ENCODE measurements at regions not wholly inside any gene's neighbourhood (a gene's known extent, or its start where the extent isn't known, plus 50 kb on each side); places are given as distances from the start of the nearest gene placed in this dataset.

GRCh38 chr15:69916169-69916785 lies 181.4 kb downstream of the TLE3 start:
- Histone ChIP-seq H3K27me3 (no peaks in the 10 kb centered on the region), H3K4me3 (no peak overlapping the region), H3K27ac (no peak overlapping the region), H3K9me3 (no peaks in the 10 kb centered on the region), H3K4me1 (no peaks in the 10 kb centered on the region), H3K36me3 (no peaks in the 10 kb centered on the region)
- DNase-seq (ENCODE audit: low spot score in 2 of 2), result no peak
- TF ChIP-seq POLR2A (IDR thresholded peaks at IDR 0.05), result no peak
- no peak for TF ChIP-seq POLR2AphosphoS5 (IDR thresholded peaks at IDR 0.05)
- no peak for TF ChIP-seq CTCF (IDR thresholded peaks at IDR 0.05)
- intact Hi-C loops (cut with DNase I; ENCODE audit: low total_unique reads), result no loop called here

- Histone ChIP-seq H3K4me1 (no peaks in the 10 kb centered on the region), H3K27me3 (no peaks in the 10 kb centered on the region), H3K4me3 (no peak overlapping the region), H3K36me3 (no peaks in the 10 kb centered on the region), H3K9me3 (no peaks in the 10 kb centered on the region), H3K27ac (no peak overlapping the region)
- TF ChIP-seq POLR2A (IDR thresholded peaks at IDR 0.05) (no peak), CTCF (IDR thresholded peaks at IDR 0.05) (no peak), POLR2AphosphoS5 (IDR thresholded peaks at IDR 0.05) (no peak)
- intact Hi-C loops (cut with DNase I; ENCODE audit: low total_unique reads), result no loop called here
- DNase-seq (ENCODE audit: low spot score in 2 of 2), result no peak
Observed at GRCh38 chr15:69917056-69917455, 180.7 kb downstream of the TLE3 start.

- no peaks in the 10 kb centered on the region for H3K27me3 ChIP-seq
- no peak overlapping the region for H3K4me3 ChIP-seq
- H3K9me3 ChIP-seq, result peaks cover 7 to 14% of the 10 kb centered on the region in 2 donors
- H3K27ac ChIP-seq, result no peak overlapping the region
- H3K36me3 ChIP-seq, result no peaks in the 10 kb centered on the region
- no peak for DNase-seq (ENCODE audit: low spot score in 2 of 2)
- H3K4me1 ChIP-seq, result no peaks in the 10 kb centered on the region
- intact Hi-C loops (cut with DNase I; ENCODE audit: low total_unique reads), result no loop called here
- TF ChIP-seq POLR2AphosphoS5 (IDR thresholded peaks at IDR 0.05) (no peak), CTCF (IDR thresholded peaks at IDR 0.05) (no peak), POLR2A (IDR thresholded peaks at IDR 0.05) (no peak)
Observed at GRCh38 chr15:69919816-69920215, 177.9 kb downstream of the TLE3 start.

GRCh38 chr15:69920221-69920620 lies 177.5 kb downstream of the TLE3 start:
- intact Hi-C loops (cut with DNase I; ENCODE audit: low total_unique reads), result no loop called here
- Histone ChIP-seq H3K9me3 (peaks cover 11 to 18% of the 10 kb centered on the region in 2 donors), H3K36me3 (no peaks in the 10 kb centered on the region), H3K27me3 (no peaks in the 10 kb centered on the region), H3K4me3 (no peak overlapping the region), H3K27ac (no peak overlapping the region), H3K4me1 (no peaks in the 10 kb centered on the region)
- no peak for TF ChIP-seq POLR2A (IDR thresholded peaks at IDR 0.05)
- TF ChIP-seq CTCF (IDR thresholded peaks at IDR 0.05), result no peak
- TF ChIP-seq POLR2AphosphoS5 (IDR thresholded peaks at IDR 0.05), result no peak
- DNase-seq (ENCODE audit: low spot score in 2 of 2), result no peak

GRCh38 chr15:69921626-69922619 lies 175.8 kb downstream of the TLE3 start:
- Histone ChIP-seq H3K27me3 (no peaks in the 10 kb centered on the region), H3K9me3 (peaks cover 13 to 22% of the 10 kb centered on the region in 2 donors), H3K4me1 (no peaks in the 10 kb centered on the region), H3K4me3 (no peak overlapping the region), H3K27ac (no peak overlapping the region), H3K36me3 (no peaks in the 10 kb centered on the region)
- no peak for DNase-seq (ENCODE audit: low spot score in 2 of 2)
- intact Hi-C loops (cut with DNase I; ENCODE audit: low total_unique reads), result no loop called here
- no peak for TF ChIP-seq POLR2A (IDR thresholded peaks at IDR 0.05)
- no peak for TF ChIP-seq POLR2AphosphoS5 (IDR thresholded peaks at IDR 0.05)
- TF ChIP-seq CTCF (IDR thresholded peaks at IDR 0.05), result no peak
